Type B pancreatic cell (in vitro differentiated cells): ENCODE measurements at regions not wholly inside any gene's neighbourhood (a gene's known extent, or its start where the extent isn't known, plus 50 kb on each side); places are given as distances from the start of the nearest gene placed in this dataset.

Experiments used
- DNase-seq: peaks from one replicate; pipeline ENCODE4 v3.0.0; 2021; ENCODE audit warnings: mixed read lengths; ENCODE audit not compliant: unreplicated experiment; ENCODE audit errors: extremely low spot score
- H3K27ac Mint-ChIP-seq: 2 replicates; pipeline ENCODE4 v1.8.0; 2021; ENCODE audit warnings: mild to moderate bottlenecking, mixed read lengths
- H3K27me3 Mint-ChIP-seq: 2 replicates; pipeline ENCODE4 v1.8.0; 2021; ENCODE audit warnings: mixed read lengths
- H3K36me3 Mint-ChIP-seq: 2 replicates; pipeline ENCODE4 v1.8.0; 2021; ENCODE audit warnings: mixed read lengths
- H3K4me1 Mint-ChIP-seq: one replicate; pipeline ENCODE4 v1.8.0; 2021; ENCODE audit warnings: mixed read lengths; ENCODE audit not compliant: unreplicated experiment
- H3K4me3 Mint-ChIP-seq: 2 replicates; pipeline ENCODE4 v1.8.0; 2021; ENCODE audit warnings: mild to moderate bottlenecking, mixed read lengths
- H3K9me3 Mint-ChIP-seq: 2 replicates; pipeline ENCODE4 v1.8.0; 2021; ENCODE audit warnings: mixed read lengths
- CTCF ChIP-seq: fragments of 200-600 bp; sonication (generic); conservative IDR thresholded peaks from 2 replicates; pipeline ENCODE4 v1.5.0; 2021; ENCODE audit warnings: antibody characterized with exemption, mild to moderate bottlenecking

- TF ChIP-seq CTCF, result no peak
- no peak overlapping the region for H3K27ac Mint-ChIP-seq
- H3K4me1 Mint-ChIP-seq, result no peaks in the 10 kb centered on the region
- peaks cover 4% of the 10 kb centered on the region for H3K9me3 Mint-ChIP-seq
- no peaks in the 10 kb centered on the region for H3K36me3 Mint-ChIP-seq
- H3K4me3 Mint-ChIP-seq, result no peak overlapping the region
- no peak for DNase-seq
- no peaks in the 10 kb centered on the region for H3K27me3 Mint-ChIP-seq
Measured at GRCh38 chr13:63972328-63972727, 2556.7 kb upstream of the PCDH20 start.

- Mint-ChIP-seq H3K27ac (no peak overlapping the region), H3K4me3 (no peak overlapping the region), H3K4me1 (no peaks in the 10 kb centered on the region), H3K36me3 (no peaks in the 10 kb centered on the region), H3K27me3 (no peaks in the 10 kb centered on the region), H3K9me3 (peaks cover 5% of the 10 kb centered on the region)
- no peak for DNase-seq
- TF ChIP-seq CTCF, result no peak
Measured at GRCh38 chr13:63954683-63955082, 2539.0 kb upstream of the PCDH20 start.

- Mint-ChIP-seq H3K4me1 (peaks cover 6% of the 10 kb centered on the region), H3K27me3 (no peaks in the 10 kb centered on the region), H3K9me3 (no peaks in the 10 kb centered on the region), H3K36me3 (no peaks in the 10 kb centered on the region), H3K4me3 (no peak overlapping the region), H3K27ac (no peak overlapping the region)
- DNase-seq, result no peak
- TF ChIP-seq CTCF, result no peak
Measured at GRCh38 chr13:63948045-63948444, 2532.4 kb upstream of the PCDH20 start.

GRCh38 chr13:63944911-63945310 lies 2529.3 kb upstream of the PCDH20 start:
- H3K4me3 Mint-ChIP-seq, result no peak overlapping the region
- H3K27me3 Mint-ChIP-seq, result no peaks in the 10 kb centered on the region
- no peaks in the 10 kb centered on the region for H3K36me3 Mint-ChIP-seq
- H3K4me1 Mint-ChIP-seq, result peaks cover 6% of the 10 kb centered on the region
- TF ChIP-seq CTCF, result no peak
- H3K9me3 Mint-ChIP-seq, result no peaks in the 10 kb centered on the region
- no peak overlapping the region for H3K27ac Mint-ChIP-seq
- no peak for DNase-seq

GRCh38 chr13:63942372-63942771 lies 2526.7 kb upstream of the PCDH20 start:
- no peak overlapping the region for H3K4me3 Mint-ChIP-seq
- no peaks in the 10 kb centered on the region for H3K9me3 Mint-ChIP-seq
- H3K4me1 Mint-ChIP-seq, result peaks cover 6% of the 10 kb centered on the region

More at GRCh38 chr13:63942372-63942771, 2526.7 kb upstream of the PCDH20 start:
- no peaks in the 10 kb centered on the region for H3K36me3 Mint-ChIP-seq
- no peak for DNase-seq
- no peak for TF ChIP-seq CTCF
- H3K27ac Mint-ChIP-seq, result no peak overlapping the region
- H3K27me3 Mint-ChIP-seq, result no peaks in the 10 kb centered on the region
